Activated CD8-positive, alpha-beta T cell treated with anti-CD3 and anti-CD28 coated beads for 36 hours (primary cell): ENCODE measurements at regions not wholly inside any gene's neighbourhood (a gene's known extent, or its start where the extent isn't known, plus 50 kb on each side); places are given as distances from the start of the nearest gene placed in this dataset.

Source experiments
- ATAC-seq: fragments of 200-7000 bp; cut with Tn5 transposase; one replicate; pipeline ENCODE4 v1.10.0; 2021; ENCODE audit warnings: mild to moderate bottlenecking, moderate library complexity
- CTCF ChIA-PET: fragments of 350-600 bp; sonication (Branson Sonifier 250); formaldehyde crosslinking; loops from one replicate; lab custom pipeline; 2021; ENCODE audit warnings: antibody characterized with exemption; lab: Charles Lee
- POLR2A ChIA-PET: fragments of 350-600 bp; sonication (Branson Sonifier 250); formaldehyde crosslinking; loops from one replicate; lab custom pipeline; 2021; ENCODE audit warnings: antibody characterized with exemption; lab: Charles Lee
- DNase-seq: peaks from one replicate; pipeline ENCODE4 v3.0.0-alpha.2; 2020
- H3K27ac Mint-ChIP-seq: one replicate; pipeline ENCODE4 v1.8.0; 2021; ENCODE audit warnings: mild to moderate bottlenecking, mixed read lengths
- H3K27me3 Mint-ChIP-seq: one replicate; pipeline ENCODE4 v1.8.0; 2021; ENCODE audit warnings: mixed read lengths
- H3K36me3 Mint-ChIP-seq: one replicate; pipeline ENCODE4 v1.8.0; 2021; ENCODE audit warnings: low read depth, mixed read lengths
- H3K4me1 Mint-ChIP-seq: one replicate; pipeline ENCODE4 v1.8.0; 2021; ENCODE audit warnings: low read depth, mixed read lengths
- H3K4me3 Mint-ChIP-seq: one replicate; pipeline ENCODE4 v1.8.0; 2021; ENCODE audit warnings: mild to moderate bottlenecking, moderate library complexity, mixed read lengths
- H3K9me3 Mint-ChIP-seq: one replicate; pipeline ENCODE4 v1.8.0; 2021; ENCODE audit warnings: mixed read lengths
- CTCF ChIP-seq: fragments of 200-600 bp; IDR thresholded peaks from one replicate; pipeline ENCODE4 v1.8.0; 2022; ENCODE audit warnings: antibody characterized with exemption, mild to moderate bottlenecking
- intact Hi-C: fragments of 100-400 bp; cut with micrococcal nuclease; formaldehyde crosslinking; loops from one replicate; pipeline ENCODE4 v1.10.0; 2022

GRCh38 chr3:167151636-167152035 is 228.5 kb downstream of the ZBBX start:
- H3K27ac Mint-ChIP-seq: no peak overlapping the region
- no peaks in the 10 kb centered on the region for H3K4me1 Mint-ChIP-seq
- intact Hi-C loops: no loop called here
- ATAC-seq (no peak), DNase-seq (no peak)
- CTCF ChIA-PET: no interaction called here
- H3K4me3 Mint-ChIP-seq: no peak overlapping the region
- H3K27me3 Mint-ChIP-seq: no peaks in the 10 kb centered on the region
- no peaks in the 10 kb centered on the region for H3K36me3 Mint-ChIP-seq
- POLR2A ChIA-PET: no interaction called here
- peaks cover 13% of the 10 kb centered on the region for H3K9me3 Mint-ChIP-seq
- TF ChIP-seq CTCF: no peak

GRCh38 chr3:167148136-167148535 is 232.0 kb downstream of the ZBBX start:
- H3K27me3 Mint-ChIP-seq: no peaks in the 10 kb centered on the region
- DNase-seq (no peak), ATAC-seq (no peak)
- ChIA-PET CTCF (no interaction called here), POLR2A (no interaction called here)
- peaks cover 3% of the 10 kb centered on the region for H3K9me3 Mint-ChIP-seq
- H3K27ac Mint-ChIP-seq: no peak overlapping the region
- no peaks in the 10 kb centered on the region for H3K4me1 Mint-ChIP-seq
- H3K36me3 Mint-ChIP-seq: no peaks in the 10 kb centered on the region
- intact Hi-C loops: no loop called here
- TF ChIP-seq CTCF: no peak
- H3K4me3 Mint-ChIP-seq: no peak overlapping the region

- no peak for TF ChIP-seq CTCF
- Mint-ChIP-seq H3K36me3 (no peaks in the 10 kb centered on the region), H3K9me3 (no peaks in the 10 kb centered on the region), H3K4me1 (no peaks in the 10 kb centered on the region), H3K27me3 (no peaks in the 10 kb centered on the region), H3K4me3 (no peak overlapping the region), H3K27ac (no peak overlapping the region)
- no peak for ATAC-seq
- CTCF ChIA-PET: no interaction called here
- no peak for DNase-seq
- intact Hi-C loops: no loop called here
- POLR2A ChIA-PET: no interaction called here
Observed at GRCh38 chr3:167146911-167147310, 233.2 kb downstream of the ZBBX start.

GRCh38 chr3:167125612-167126407 is 254.3 kb downstream of the ZBBX start:
- no peak for ATAC-seq
- POLR2A ChIA-PET: no interaction called here
- intact Hi-C loops: no loop called here
- H3K4me3 Mint-ChIP-seq: no peak overlapping the region
- DNase-seq: no peak
- no peak for TF ChIP-seq CTCF
- no peaks in the 10 kb centered on the region for H3K36me3 Mint-ChIP-seq
- peaks cover 6% of the 10 kb centered on the region for H3K9me3 Mint-ChIP-seq
- CTCF ChIA-PET: no interaction called here
- no peak overlapping the region for H3K27ac Mint-ChIP-seq
- no peaks in the 10 kb centered on the region for H3K27me3 Mint-ChIP-seq
- H3K4me1 Mint-ChIP-seq: no peaks in the 10 kb centered on the region

GRCh38 chr3:167120828-167121227 is 259.3 kb downstream of the ZBBX start:
- Mint-ChIP-seq H3K27ac (no peak overlapping the region), H3K9me3 (peaks cover 4% of the 10 kb centered on the region), H3K4me3 (no peak overlapping the region), H3K27me3 (no peaks in the 10 kb centered on the region), H3K36me3 (no peaks in the 10 kb centered on the region), H3K4me1 (no peaks in the 10 kb centered on the region)
- intact Hi-C loops: no loop called here
- ATAC-seq: no peak
- TF ChIP-seq CTCF: no peak
- ChIA-PET POLR2A (no interaction called here), CTCF (no interaction called here)
- no peak for DNase-seq
